OCI-LY1 (cell line): ENCODE measurements at regions not wholly inside any gene's neighbourhood (a gene's known extent, or its start where the extent isn't known, plus 50 kb on each side); places are given as distances from the start of the nearest gene placed in this dataset.

Source experiments
- H2AFZ ChIP-seq: fragments of 200-600 bp; sonication (generic), shearing (Covaris generic); 2 replicates; pipeline ENCODE4 v1.6.0; 2014; ENCODE audit warnings: antibody characterized with exemption, mild to moderate bottlenecking, low read length
- H3F3A ChIP-seq: fragments of 200-600 bp; sonication (generic), shearing (Covaris generic); 2 replicates; pipeline ENCODE4 v1.6.0; 2014; ENCODE audit warnings: mild to moderate bottlenecking, antibody characterized with exemption, low read length, moderate library complexity; ENCODE audit not compliant: insufficient read depth
- H3K27ac ChIP-seq: fragments of 200-600 bp; sonication (generic); 2 replicates; pipeline ENCODE4 v1.5.1; 2014; ENCODE audit warnings: low read length, mixed run types, mild to moderate bottlenecking, low read depth; ENCODE audit not compliant: poor library complexity, severe bottlenecking
- H3K27me3 ChIP-seq: fragments of 200-600 bp; sonication (generic); 2 replicates; pipeline ENCODE4 v1.6.0; 2014; ENCODE audit warnings: antibody characterized with exemption, mild to moderate bottlenecking, low read length, moderate library complexity; ENCODE audit not compliant: insufficient read depth
- H3K36me3 ChIP-seq: fragments of 200-600 bp; sonication (generic); 2 replicates; pipeline ENCODE4 v1.6.1; 2014; ENCODE audit warnings: mild to moderate bottlenecking, antibody characterized with exemption, low read length, moderate library complexity, mixed read lengths; ENCODE audit not compliant: insufficient read depth
- H3K4me1 ChIP-seq: fragments of 200-600 bp; sonication (generic); 2 replicates; pipeline ENCODE4 v1.5.1; 2014; ENCODE audit warnings: mild to moderate bottlenecking, low read length, moderate library complexity; ENCODE audit not compliant: insufficient read depth, severe bottlenecking
- H3K4me2 ChIP-seq: fragments of 200-600 bp; sonication (generic), shearing (Covaris generic); 2 replicates; pipeline ENCODE4 v1.6.1; 2014; ENCODE audit warnings: low read length
- H3K4me3 ChIP-seq: fragments of 200-600 bp; sonication (generic); 2 replicates; pipeline ENCODE4 v1.5.1; 2014; ENCODE audit warnings: low read length, low read depth, mild to moderate bottlenecking, mixed read lengths; ENCODE audit not compliant: poor library complexity, severe bottlenecking
- H3K79me2 ChIP-seq: fragments of 200-600 bp; shearing (Covaris generic); 2 replicates; pipeline ENCODE4 v1.6.1; 2016; ENCODE audit warnings: mixed run types, low read length, mixed read lengths; ENCODE audit not compliant: insufficient read depth
- H3K9ac ChIP-seq: fragments of 200-600 bp; sonication (generic), shearing (Covaris generic); 2 replicates; pipeline ENCODE4 v1.6.1; 2014; ENCODE audit warnings: mild to moderate bottlenecking, low read length, mixed read lengths
- H3K9me2 ChIP-seq: fragments of 200-600 bp; sonication (generic), shearing (Covaris generic); 2 replicates; pipeline ENCODE4 v1.6.1; 2014; ENCODE audit warnings: low read depth, mild to moderate bottlenecking, low read length, mixed read lengths
- H3K9me3 ChIP-seq: fragments of 200-600 bp; shearing (Covaris generic); 2 replicates; pipeline ENCODE4 v1.6.1; 2014; ENCODE audit warnings: low read length, mixed read lengths
- H4K20me1 ChIP-seq: fragments of 200-600 bp; sonication (generic), shearing (Covaris generic); 2 replicates; pipeline ENCODE4 v1.6.0; 2016; ENCODE audit warnings: mild to moderate bottlenecking, low read length; ENCODE audit not compliant: insufficient read depth
- CTCF ChIP-seq: fragments of 200-600 bp; sonication (generic), shearing (Covaris generic); IDR thresholded peaks from 2 replicates; pipeline ENCODE4 v1.5.1; 2017; ENCODE audit warnings: mild to moderate bottlenecking, antibody characterized with exemption, low read length, moderate library complexity, mixed read lengths
- EZH2 ChIP-seq: fragments of 200-600 bp; sonication (generic), shearing (Covaris generic); IDR thresholded peaks from 2 replicates; pipeline ENCODE4 v1.8.0; 2017; ENCODE audit warnings: borderline replicate concordance, mixed run types, mild to moderate bottlenecking, antibody characterized with exemption, low read length, moderate library complexity, mixed read lengths

- H3F3A ChIP-seq = no peaks in the 10 kb centered on the region
- no peak overlapping the region for H3K4me3 ChIP-seq
- no peaks in the 10 kb centered on the region for H3K9me2 ChIP-seq
- no peaks in the 10 kb centered on the region for H4K20me1 ChIP-seq
- H3K9ac ChIP-seq = no peak overlapping the region
- TF ChIP-seq CTCF (no peak), EZH2 (no peak)
- no peaks in the 10 kb centered on the region for H3K9me3 ChIP-seq
- no peaks in the 10 kb centered on the region for H3K36me3 ChIP-seq
- H2AFZ ChIP-seq = no peak overlapping the region
- H3K27ac ChIP-seq = no peak overlapping the region
- H3K79me2 ChIP-seq = no peaks in the 10 kb centered on the region
- no peaks in the 10 kb centered on the region for H3K27me3 ChIP-seq
- H3K4me1 ChIP-seq = no peaks in the 10 kb centered on the region
- no peak overlapping the region for H3K4me2 ChIP-seq
Measured at GRCh38 chr12:69052613-69053408, 119.8 kb upstream of the CPM start.

- no peak overlapping the region for H3K4me2 ChIP-seq
- H3K4me1 ChIP-seq = no peaks in the 10 kb centered on the region
- H3K9me3 ChIP-seq = no peaks in the 10 kb centered on the region
- H3K27ac ChIP-seq = no peak overlapping the region
- H3K36me3 ChIP-seq = no peaks in the 10 kb centered on the region
- no peaks in the 10 kb centered on the region for H4K20me1 ChIP-seq
- no peak overlapping the region for H3K9ac ChIP-seq
- H2AFZ ChIP-seq = no peak overlapping the region
- H3K4me3 ChIP-seq = no peak overlapping the region
- H3K27me3 ChIP-seq = no peaks in the 10 kb centered on the region
- H3K9me2 ChIP-seq = no peaks in the 10 kb centered on the region
- H3K79me2 ChIP-seq = no peaks in the 10 kb centered on the region
- H3F3A ChIP-seq = no peaks in the 10 kb centered on the region
- TF ChIP-seq EZH2 (no peak), CTCF (no peak)
Measured at GRCh38 chr12:69054343-69055056, 121.5 kb upstream of the CPM start.

GRCh38 chr12:69055280-69055679 is 122.3 kb upstream of the CPM start:
- no peaks in the 10 kb centered on the region for H3K9me2 ChIP-seq
- H3K4me3 ChIP-seq = no peak overlapping the region
- no peaks in the 10 kb centered on the region for H3K36me3 ChIP-seq
- no peaks in the 10 kb centered on the region for H3K4me1 ChIP-seq
- H2AFZ ChIP-seq = no peak overlapping the region
- no peaks in the 10 kb centered on the region for H3F3A ChIP-seq
- no peaks in the 10 kb centered on the region for H3K79me2 ChIP-seq
- H3K27me3 ChIP-seq = no peaks in the 10 kb centered on the region
- no peak overlapping the region for H3K27ac ChIP-seq
- H3K9ac ChIP-seq = no peak overlapping the region
- H3K4me2 ChIP-seq = no peak overlapping the region
- no peaks in the 10 kb centered on the region for H4K20me1 ChIP-seq
- TF ChIP-seq EZH2 (no peak), CTCF (no peak)
- no peaks in the 10 kb centered on the region for H3K9me3 ChIP-seq
